GM12892 (cell line): ENCODE measurements at regions not wholly inside any gene's neighbourhood (a gene's known extent, or its start where the extent isn't known, plus 50 kb on each side); places are given as distances from the start of the nearest gene placed in this dataset.

ENCODE experiments used
- POLR2A ChIP-seq: IDR thresholded peaks from 2 replicates; pipeline ENCODE4 v1.6.1; 2011; ENCODE audit warnings: low read depth, low read length, control low read depth
- POLR2AphosphoS5 ChIP-seq: IDR thresholded peaks from 2 replicates; pipeline ENCODE4 v1.6.1; 2011; ENCODE audit warnings: low read depth, low read length, control low read depth
- TAF1 ChIP-seq: IDR thresholded peaks from 2 replicates; pipeline ENCODE4 v1.6.1; 2011; ENCODE audit warnings: low read depth, mild to moderate bottlenecking, control low read depth, low read length, borderline replicate concordance

GRCh38 chr4:138330531-138330930 is 88.4 kb upstream of the SLC7A11 start:
- TF ChIP-seq POLR2AphosphoS5 = no peak
- TF ChIP-seq POLR2A = no peak
- no peak for TF ChIP-seq TAF1
